ENCODE measurements at regions not wholly inside any gene's neighbourhood (a gene's known extent, or its start where the extent isn't known, plus 50 kb on each side); places are given as distances from the start of the nearest gene placed in this dataset.

DNA sequence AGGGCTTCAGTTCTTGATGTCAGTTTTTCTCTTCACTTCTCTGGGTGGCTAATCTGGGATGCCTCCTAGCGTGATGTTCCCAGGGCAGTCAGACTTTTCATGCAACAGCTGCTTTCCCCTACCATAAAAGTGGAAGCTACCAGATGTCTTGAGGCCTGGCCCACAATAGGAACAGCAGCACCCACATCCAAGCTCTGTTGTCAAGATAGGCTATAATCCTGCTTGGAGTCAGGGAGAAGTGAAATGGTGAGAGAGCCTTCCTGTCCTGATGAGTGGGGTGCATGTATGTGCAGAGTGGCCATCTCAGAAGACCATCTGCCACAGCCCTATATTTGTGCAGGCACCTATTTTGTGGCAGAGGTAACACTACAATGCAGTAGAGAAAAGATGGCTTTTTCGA, 108.0 kb downstream of the HTR5A start:
- BruUV-seq (replicated peaks): no TSS peak
- ChIA-PET CTCF (no interaction called here), POLR2A (ENCODE audit: unreplicated experiment) (no interaction called here)
- Histone ChIP-seq H3K9me2 (ENCODE audit: insufficient read depth) (no peaks in the 10 kb centered on the region), H3K4me1 (replicated peaks; ENCODE audit: insufficient read depth) (no peaks in the 10 kb centered on the region), H3K9me3 (ENCODE audit: insufficient read depth, low read depth) (no peaks in the 10 kb centered on the region), H3K27ac (no peak overlapping the region), H4K20me1 (ENCODE audit: insufficient read depth) (no peaks in the 10 kb centered on the region), H3K4me2 (no peak overlapping the region), H3K36me3 (ENCODE audit: low read depth) (no peaks in the 10 kb centered on the region), H3K4me3 (no peak overlapping the region), H3F3A (ENCODE audit: insufficient read depth, low read depth) (no peaks in the 10 kb centered on the region), H3K79me2 (ENCODE audit: low read depth) (no peaks in the 10 kb centered on the region), H2AFZ (no peak overlapping the region), H3K27me3 (ENCODE audit: insufficient read depth, low read depth) (peaks cover 53% of the 10 kb centered on the region)
- TF ChIP-seq, protein P1, sequence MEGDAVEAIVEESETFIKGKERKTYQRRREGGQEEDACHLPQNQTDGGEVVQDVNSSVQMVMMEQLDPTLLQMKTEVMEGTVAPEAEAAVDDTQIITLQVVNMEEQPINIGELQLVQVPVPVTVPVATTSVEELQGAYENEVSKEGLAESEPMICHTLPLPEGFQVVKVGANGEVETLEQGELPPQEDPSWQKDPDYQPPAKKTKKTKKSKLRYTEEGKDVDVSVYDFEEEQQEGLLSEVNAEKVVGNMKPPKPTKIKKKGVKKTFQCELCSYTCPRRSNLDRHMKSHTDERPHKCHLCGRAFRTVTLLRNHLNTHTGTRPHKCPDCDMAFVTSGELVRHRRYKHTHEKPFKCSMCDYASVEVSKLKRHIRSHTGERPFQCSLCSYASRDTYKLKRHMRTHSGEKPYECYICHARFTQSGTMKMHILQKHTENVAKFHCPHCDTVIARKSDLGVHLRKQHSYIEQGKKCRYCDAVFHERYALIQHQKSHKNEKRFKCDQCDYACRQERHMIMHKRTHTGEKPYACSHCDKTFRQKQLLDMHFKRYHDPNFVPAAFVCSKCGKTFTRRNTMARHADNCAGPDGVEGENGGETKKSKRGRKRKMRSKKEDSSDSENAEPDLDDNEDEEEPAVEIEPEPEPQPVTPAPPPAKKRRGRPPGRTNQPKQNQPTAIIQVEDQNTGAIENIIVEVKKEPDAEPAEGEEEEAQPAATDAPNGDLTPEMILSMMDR (conservative IDR thresholded peaks at IDR 0.05): no peak
- intact Hi-C loops (cut with micrococcal nuclease; ENCODE audit: unreplicated experiment): no loop called here
- no peak for DNase-seq

DNA sequence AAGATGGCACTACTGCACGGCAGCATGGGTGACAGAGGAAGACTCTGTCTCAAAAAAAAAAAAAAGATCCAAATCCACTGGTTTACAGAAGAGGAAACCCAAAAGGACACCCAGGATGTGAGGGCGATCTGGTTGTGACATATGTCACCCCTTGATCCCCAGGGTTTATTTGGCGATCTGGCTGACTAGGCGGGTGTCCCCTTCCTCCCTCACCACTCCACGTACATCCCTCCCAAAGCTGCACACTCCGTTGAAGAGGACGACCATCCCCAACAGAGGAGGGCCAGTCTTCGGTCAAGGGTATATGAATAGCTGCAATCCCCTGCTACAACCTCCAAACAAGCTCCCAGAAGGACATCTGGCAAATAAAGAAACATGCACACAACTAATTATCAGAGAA, 111.6 kb downstream of the HTR5A start:
- BruUV-seq (replicated peaks): no TSS peak
- Histone ChIP-seq H3K27ac (no peak overlapping the region), H3K27me3 (ENCODE audit: insufficient read depth, low read depth) (peaks cover 47% of the 10 kb centered on the region), H3K4me3 (no peak overlapping the region), H2AFZ (no peak overlapping the region), H3K36me3 (ENCODE audit: low read depth) (no peaks in the 10 kb centered on the region), H4K20me1 (ENCODE audit: insufficient read depth) (no peaks in the 10 kb centered on the region), H3F3A (ENCODE audit: insufficient read depth, low read depth) (no peaks in the 10 kb centered on the region), H3K9me3 (ENCODE audit: insufficient read depth, low read depth) (peaks cover 21% of the 10 kb centered on the region), H3K4me2 (no peak overlapping the region), H3K4me1 (replicated peaks; ENCODE audit: insufficient read depth) (no peaks in the 10 kb centered on the region), H3K79me2 (ENCODE audit: low read depth) (no peaks in the 10 kb centered on the region), H3K9me2 (ENCODE audit: insufficient read depth) (no peaks in the 10 kb centered on the region)
- CTCF ChIA-PET: no interaction called here
- intact Hi-C loops (cut with micrococcal nuclease; ENCODE audit: unreplicated experiment): no loop called here
- no peak for DNase-seq
- no peak for TF ChIP-seq EZH2 (IDR thresholded peaks at IDR 0.05; ENCODE audit: low read depth)
- TF ChIP-seq, protein P1 (conservative IDR thresholded peaks at IDR 0.05): no peak
- POLR2A ChIA-PET (ENCODE audit: unreplicated experiment): no interaction called here

DNA sequence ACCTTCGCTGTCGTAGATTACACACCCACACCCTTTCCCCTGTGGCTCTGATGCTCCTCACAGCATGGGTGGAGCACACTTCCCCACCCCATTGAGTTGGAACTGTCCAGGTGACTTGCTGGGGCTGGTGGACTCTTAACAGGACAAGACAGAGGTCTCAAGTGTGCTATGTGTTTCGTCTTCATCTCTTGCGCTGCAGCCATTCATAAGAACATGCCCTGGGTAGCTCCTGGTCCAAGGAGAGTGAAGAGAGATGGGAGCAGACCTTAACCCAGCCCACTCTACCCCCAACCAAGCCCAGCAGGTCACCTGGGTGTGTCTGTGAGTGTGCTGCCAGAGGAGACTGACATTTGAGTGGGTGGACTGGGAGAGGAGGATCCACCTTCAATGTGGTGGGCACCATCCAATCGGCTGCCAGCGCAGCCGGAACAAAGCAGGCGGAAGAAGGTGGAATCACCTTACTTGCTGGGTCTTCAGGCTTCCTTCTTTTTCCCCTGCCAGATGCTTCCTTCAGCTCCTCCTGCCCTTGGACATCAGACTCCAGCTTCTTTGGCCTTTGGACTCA, 112.4 kb downstream of the HTR5A start:
- H2AFZ ChIP-seq: no peak overlapping the region
- intact Hi-C loops (cut with micrococcal nuclease; ENCODE audit: unreplicated experiment): no loop called here

More for the DNA sequence above, 112.4 kb downstream of the HTR5A start:
- Histone ChIP-seq H3K36me3 (ENCODE audit: low read depth) (no peaks in the 10 kb centered on the region), H3K4me3 (no peak overlapping the region), H3K9me2 (ENCODE audit: insufficient read depth) (no peaks in the 10 kb centered on the region), H3K4me1 (replicated peaks; ENCODE audit: insufficient read depth) (no peaks in the 10 kb centered on the region), H3K27ac (no peak overlapping the region), H4K20me1 (ENCODE audit: insufficient read depth) (no peaks in the 10 kb centered on the region), H3K27me3 (ENCODE audit: insufficient read depth, low read depth) (peaks cover 55% of the 10 kb centered on the region), H3K9me3 (ENCODE audit: insufficient read depth, low read depth) (peaks cover 21% of the 10 kb centered on the region), H3K79me2 (ENCODE audit: low read depth) (no peaks in the 10 kb centered on the region), H3K4me2 (no peak overlapping the region), H3F3A (ENCODE audit: insufficient read depth, low read depth) (no peaks in the 10 kb centered on the region)
- ChIA-PET POLR2A (ENCODE audit: unreplicated experiment) (no interaction called here), CTCF (no interaction called here)
- TF ChIP-seq, protein P1 (conservative IDR thresholded peaks at IDR 0.05): no peak
- TF ChIP-seq EZH2 (IDR thresholded peaks at IDR 0.05; ENCODE audit: low read depth): no peak
- DNase-seq: no peak
- BruUV-seq (replicated peaks): no TSS peak
